ENCODE measurements at regions not wholly inside any gene's neighbourhood (a gene's known extent, or its start where the extent isn't known, plus 50 kb on each side); places are given as distances from the start of the nearest gene placed in this dataset. TPM values are rescaled to one million over a fixed set of nuclear protein-coding genes. Genes with fewer than 3 reads are reported as not detected.
A peak's percentile ranks its signal among the peaks of the same experiment; 100 is the strongest.

GRCh38 chr12:93318720-93319522, 58.8 kb upstream of the NUDT4 start:
- DNase-seq (ENCODE audit: low read depth), result no peak
- no peak for TF ChIP-seq CTCF (IDR thresholded peaks at IDR 0.05; ENCODE audit: insufficient read depth, low read depth, low read length)
- no peak overlapping the region for H3K4me3 ChIP-seq (ENCODE audit: low read depth, low read length)

- peak; percentile 36 for DNase-seq (ENCODE audit: low read depth)
- no peak for TF ChIP-seq CTCF (IDR thresholded peaks at IDR 0.05; ENCODE audit: insufficient read depth, low read depth, low read length)
- H3K4me3 ChIP-seq (ENCODE audit: low read depth, low read length), result no peak overlapping the region
These were observed 58.1 kb upstream of the NUDT4 start for GRCh38 chr12:93319523-93320050.

GRCh38 chr12:93322784-93323183, 54.9 kb upstream of the NUDT4 start:
- no peak for TF ChIP-seq CTCF (IDR thresholded peaks at IDR 0.05; ENCODE audit: insufficient read depth, low read depth, low read length)
- DNase-seq (ENCODE audit: low read depth), result no peak
- no peak overlapping the region for H3K4me3 ChIP-seq (ENCODE audit: low read depth, low read length)

- H3K4me3 ChIP-seq (ENCODE audit: low read depth, low read length), result no peak overlapping the region
- TF ChIP-seq CTCF (IDR thresholded peaks at IDR 0.05; ENCODE audit: insufficient read depth, low read depth, low read length), result no peak
- DNase-seq (ENCODE audit: low read depth), result no peak
These were observed 53.9 kb upstream of the NUDT4 start for GRCh38 chr12:93323625-93324329.

- H3K4me3 ChIP-seq (ENCODE audit: low read depth, low read length), result no peak overlapping the region
- DNase-seq (ENCODE audit: low read depth), result no peak
- TF ChIP-seq CTCF (IDR thresholded peaks at IDR 0.05; ENCODE audit: insufficient read depth, low read depth, low read length), result no peak
These were observed 51.9 kb upstream of the NUDT4 start for GRCh38 chr12:93325855-93326254.

Small RNA genes in the stretch of these regions (small RNA-seq; reads per million reads assigned to genes)
- gene RF00019 (not detected), gene RF00284 (not detected), gene RPL41P5 (not detected)
